Uterus (tissue), 3 donors: ENCODE measurements at regions not wholly inside any gene's neighbourhood (a gene's known extent, or its start where the extent isn't known, plus 50 kb on each side); places are given as distances from the start of the nearest gene placed in this dataset.
"Not testable (repeated sequence)": the region's sequence is repeated elsewhere in the genome, so short reads cannot be mapped to it uniquely, and the experiment has no call there.

ENCODE experiments used
- DNase-seq, 2 donors: peaks; one replicate each; pipeline ENCODE4 v3.0.0-alpha.2; 2019 to 2020
- H3K27ac ChIP-seq, 2 donors: fragments of 200-600 bp; sonication (generic); 1 replicate in 1 of 2; 2 replicates in 1 of 2; pipeline ENCODE4 v1.5.1; 2016 to 2018
- H3K27me3 ChIP-seq, 2 donors: fragments of 200-600 bp; sonication (generic); one replicate each; pipeline ENCODE4 v1.5.1; 2018 to 2019; ENCODE audit warnings: control low read depth in 1 of 2
- H3K36me3 ChIP-seq, 2 donors: fragments of 200-600 bp; sonication (generic); one replicate each; pipeline ENCODE4 v1.5.1; 2019; ENCODE audit warnings: control low read depth in 1 of 2
- H3K4me1 ChIP-seq, 2 donors: fragments of 200-600 bp; sonication (generic); one replicate each; pipeline ENCODE4 v1.5.1; 2018 to 2019; ENCODE audit warnings: control low read depth in 1 of 2
- H3K4me3 ChIP-seq, 2 donors: fragments of 200-600 bp; sonication (generic); 1 replicate in 1 of 2; 2 replicates in 1 of 2; pipeline ENCODE4 v1.5.1; 2018 to 2019; ENCODE audit warnings: mild to moderate bottlenecking in 1 of 2
- H3K9me3 ChIP-seq, 2 donors: fragments of 200-600 bp; sonication (generic); one replicate each; pipeline ENCODE4 v1.5.1; 2019; ENCODE audit warnings: control low read depth in 1 of 2
- POLR2A ChIP-seq, 2 donors: fragments of 450-650 bp; IDR thresholded peaks; one replicate each; pipeline ENCODE4 v1.6.1; 2016; ENCODE audit warnings: antibody characterized with exemption in 2 of 2, mild to moderate bottlenecking in 1 of 2, moderate library complexity in 1 of 2
- intact Hi-C: fragments of 100-400 bp; cut with DNase I; formaldehyde crosslinking; loops from one replicate; pipeline ENCODE4 v1.15.1; 2023; ENCODE audit warnings: low total_unique reads
- TF ChIP-seq, protein P1 (sequence below), 4 experiments: fragments of 200-600 bp in 2 of 4; fragments of 450-650 bp in 2 of 4; sonication (generic) in 2 of 4; IDR thresholded peaks; one replicate each; pipeline ENCODE4 v1.5.1; 2016 to 2019; ENCODE audit warnings: antibody characterized with exemption in 4 of 4, mild to moderate bottlenecking in 2 of 4, moderate library complexity in 1 of 4
- donor health status: DM: yes; HTN: yes; CAD: no.

GRCh38 chr3:124364317-124365020, 365.8 kb upstream of the UMPS start:
- Histone ChIP-seq H3K9me3 (no peaks in the 10 kb centered on the region), H3K4me3 (no peak overlapping the region), H3K4me1 (no peaks in the 10 kb centered on the region), H3K36me3 (no peaks in the 10 kb centered on the region), H3K27ac (no peak overlapping the region), H3K27me3 (no peaks in the 10 kb centered on the region)
- no peak for DNase-seq
- TF ChIP-seq, protein P1, sequence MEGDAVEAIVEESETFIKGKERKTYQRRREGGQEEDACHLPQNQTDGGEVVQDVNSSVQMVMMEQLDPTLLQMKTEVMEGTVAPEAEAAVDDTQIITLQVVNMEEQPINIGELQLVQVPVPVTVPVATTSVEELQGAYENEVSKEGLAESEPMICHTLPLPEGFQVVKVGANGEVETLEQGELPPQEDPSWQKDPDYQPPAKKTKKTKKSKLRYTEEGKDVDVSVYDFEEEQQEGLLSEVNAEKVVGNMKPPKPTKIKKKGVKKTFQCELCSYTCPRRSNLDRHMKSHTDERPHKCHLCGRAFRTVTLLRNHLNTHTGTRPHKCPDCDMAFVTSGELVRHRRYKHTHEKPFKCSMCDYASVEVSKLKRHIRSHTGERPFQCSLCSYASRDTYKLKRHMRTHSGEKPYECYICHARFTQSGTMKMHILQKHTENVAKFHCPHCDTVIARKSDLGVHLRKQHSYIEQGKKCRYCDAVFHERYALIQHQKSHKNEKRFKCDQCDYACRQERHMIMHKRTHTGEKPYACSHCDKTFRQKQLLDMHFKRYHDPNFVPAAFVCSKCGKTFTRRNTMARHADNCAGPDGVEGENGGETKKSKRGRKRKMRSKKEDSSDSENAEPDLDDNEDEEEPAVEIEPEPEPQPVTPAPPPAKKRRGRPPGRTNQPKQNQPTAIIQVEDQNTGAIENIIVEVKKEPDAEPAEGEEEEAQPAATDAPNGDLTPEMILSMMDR (IDR thresholded peaks at IDR 0.05): no peak
- TF ChIP-seq POLR2A (IDR thresholded peaks at IDR 0.05): no peak
- intact Hi-C loops: no loop called here

GRCh38 chr3:124366655-124367054, 363.6 kb upstream of the UMPS start:
- H3K27ac ChIP-seq, H3K4me3 ChIP-seq, H3K27me3 ChIP-seq, H3K4me1 ChIP-seq, H3K9me3 ChIP-seq, intact Hi-C loops, DNase-seq, H3K36me3 ChIP-seq: not testable (repeated sequence)

GRCh38 chr3:124372775-124373174, 357.5 kb upstream of the UMPS start:
- no peak overlapping the region for H3K27ac ChIP-seq
- H3K4me1 ChIP-seq: no peaks in the 10 kb centered on the region
- H3K4me3 ChIP-seq: no peak overlapping the region
- intact Hi-C loops: no loop called here
- H3K27me3 ChIP-seq: no peaks in the 10 kb centered on the region
- no peaks in the 10 kb centered on the region for H3K9me3 ChIP-seq
- no peak for TF ChIP-seq POLR2A (IDR thresholded peaks at IDR 0.05)
- TF ChIP-seq, protein P1 (IDR thresholded peaks at IDR 0.05): no peak
- DNase-seq: no peak
- H3K36me3 ChIP-seq: no peaks in the 10 kb centered on the region

GRCh38 chr3:124373524-124373923, 356.7 kb upstream of the UMPS start:
- Histone ChIP-seq H3K27me3 (no peaks in the 10 kb centered on the region), H3K4me1 (no peaks in the 10 kb centered on the region), H3K9me3 (no peaks in the 10 kb centered on the region), H3K4me3 (no peak overlapping the region), H3K36me3 (no peaks in the 10 kb centered on the region), H3K27ac (no peak overlapping the region)
- TF ChIP-seq POLR2A (IDR thresholded peaks at IDR 0.05): no peak
- TF ChIP-seq, protein P1 (IDR thresholded peaks at IDR 0.05): no peak
- intact Hi-C loops: no loop called here
- DNase-seq: no peak

DNA sequence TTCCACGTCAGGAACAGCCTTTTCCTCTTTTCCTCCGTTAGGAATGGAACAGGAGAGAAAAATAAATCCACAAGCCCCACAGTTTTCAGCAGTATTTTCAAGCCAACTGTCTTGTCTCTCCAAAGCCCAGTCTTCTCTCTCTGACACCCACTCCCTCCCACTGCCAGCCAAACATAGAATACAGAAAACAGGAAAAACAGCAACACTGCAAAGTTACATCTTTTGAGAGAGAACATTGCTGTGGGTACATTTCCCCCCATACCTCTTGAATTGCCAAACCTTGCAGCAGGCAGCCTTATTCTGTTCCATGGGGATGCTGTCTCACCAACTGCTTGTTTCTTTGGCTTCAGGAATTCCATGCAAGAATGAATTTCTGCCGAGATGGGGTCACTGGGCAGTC, 355.7 kb upstream of the UMPS start:
- Histone ChIP-seq H3K4me3 (no peak overlapping the region), H3K27me3 (no peaks in the 10 kb centered on the region), H3K36me3 (no peaks in the 10 kb centered on the region), H3K27ac (no peak overlapping the region), H3K4me1 (no peaks in the 10 kb centered on the region), H3K9me3 (no peaks in the 10 kb centered on the region)
- intact Hi-C loops: no loop called here
- TF ChIP-seq POLR2A (IDR thresholded peaks at IDR 0.05): no peak
- TF ChIP-seq, protein P1 (IDR thresholded peaks at IDR 0.05): no peak
- DNase-seq: no peak
